CD4-positive, alpha-beta T cell treated with Interleukin-6 for 4 hours (primary cell): ENCODE measurements at regions not wholly inside any gene's neighbourhood (a gene's known extent, or its start where the extent isn't known, plus 50 kb on each side); places are given as distances from the start of the nearest gene placed in this dataset.
A peak's percentile ranks its signal among the peaks of the same experiment; 100 is the strongest.

Experiments used
- DNase-seq: peaks from one replicate; pipeline ENCODE4 v3.0.0-alpha.2; 2020; ENCODE audit warnings: mixed read lengths

- DNase-seq = no peak
These were observed 52.5 kb upstream of the PLEKHG7 start for GRCh38 chr12:92650228-92650822.

- peak; percentile 73 for DNase-seq
These were observed 53.1 kb upstream of the PLEKHG7 start for GRCh38 chr12:92649511-92650227.

GRCh38 chr12:92648242-92649031, 54.4 kb upstream of the PLEKHG7 start:
- DNase-seq = no peak

DNA sequence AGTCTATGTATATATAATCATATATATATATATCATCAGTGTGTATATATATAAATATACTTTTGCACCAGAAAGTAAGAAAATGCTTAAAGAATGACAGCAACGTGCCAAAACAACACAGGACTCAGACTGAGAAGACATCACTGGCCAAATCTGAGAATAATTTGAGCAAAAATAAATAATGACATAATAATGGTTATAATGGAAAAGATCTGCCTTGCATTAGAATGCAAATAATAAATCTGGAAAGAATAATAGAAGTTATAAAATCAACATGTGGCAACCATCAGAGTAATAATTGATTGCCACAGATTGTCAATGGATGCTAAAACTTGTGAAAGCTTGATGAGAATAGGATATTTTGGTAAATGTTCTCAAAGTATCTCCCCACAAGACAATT, 61.5 kb upstream of the PLEKHG7 start:
- no peak for DNase-seq

GRCh38 chr12:92640691-92641090, 62.1 kb upstream of the PLEKHG7 start:
- no peak for DNase-seq

DNA sequence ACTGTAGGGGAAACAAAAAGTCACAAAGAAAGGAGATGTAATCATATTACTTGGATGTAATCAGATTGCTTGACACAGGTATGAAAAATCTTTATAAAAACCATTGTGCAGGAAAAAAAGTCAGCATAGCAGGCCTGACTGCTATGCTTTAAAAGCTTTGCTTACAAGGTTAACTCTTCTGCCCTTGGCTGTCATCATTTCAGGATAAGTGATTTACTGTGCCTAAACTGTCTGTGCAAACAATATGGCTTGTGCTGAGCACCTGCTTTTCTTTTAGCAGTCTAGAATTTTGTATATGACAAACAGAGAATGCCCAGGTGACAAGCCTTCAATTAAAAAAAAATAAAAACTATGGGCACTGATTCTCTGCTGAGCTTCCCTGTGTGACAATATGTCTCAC, 63.8 kb upstream of the PLEKHG7 start:
- no peak for DNase-seq

GRCh38 chr12:92634730-92635129, 68.1 kb upstream of the PLEKHG7 start:
- no peak for DNase-seq

- DNase-seq = no peak
These were observed 68.6 kb upstream of the PLEKHG7 start for GRCh38 chr12:92634202-92634601.

DNA sequence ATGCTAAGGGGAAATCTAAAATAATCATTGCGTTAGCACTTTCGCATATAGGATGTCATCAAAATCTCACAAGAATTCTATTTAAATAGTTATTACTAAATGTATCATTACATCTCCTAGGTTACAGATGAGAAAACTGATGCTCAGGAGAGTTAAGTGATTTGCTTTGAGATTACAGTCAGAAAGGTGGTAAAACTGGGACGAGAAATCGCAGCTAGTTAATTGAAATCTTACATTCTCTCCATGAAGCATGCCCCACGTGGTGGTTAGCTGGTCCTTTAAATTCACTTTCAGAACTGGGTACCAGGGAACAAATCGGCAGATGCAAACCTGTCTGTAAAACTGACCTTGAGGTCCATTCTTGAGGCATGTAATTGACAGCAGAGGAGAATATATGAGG, 71.8 kb upstream of the PLEKHG7 start:
- no peak for DNase-seq

GRCh38 chr12:92629349-92630065, 73.3 kb upstream of the PLEKHG7 start:
- DNase-seq = no peak

DNA sequence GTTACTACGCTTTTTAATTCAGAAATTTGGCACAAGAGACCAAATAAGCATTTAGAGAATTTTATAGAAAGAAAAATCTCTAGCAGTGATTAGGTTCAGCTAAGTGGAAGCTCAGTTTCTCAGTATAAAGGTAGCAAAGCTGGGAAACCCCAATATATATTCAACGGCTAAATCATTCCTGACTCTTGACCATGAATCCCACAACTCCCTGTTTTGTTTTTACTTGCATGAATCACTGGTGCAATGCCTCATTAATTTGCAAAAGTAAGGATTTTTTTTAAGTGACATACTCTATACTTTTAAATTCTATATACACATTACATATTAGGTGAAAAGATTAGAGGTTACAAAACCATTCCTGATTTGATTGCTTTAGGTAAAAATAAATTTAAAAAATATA, 74.3 kb upstream of the PLEKHG7 start:
- DNase-seq = no peak

- no peak for DNase-seq
These were observed 75.3 kb upstream of the PLEKHG7 start for GRCh38 chr12:92627511-92627910.

GRCh38 chr12:92625639-92626310, 77.0 kb upstream of the PLEKHG7 start:
- DNase-seq = no peak

DNA sequence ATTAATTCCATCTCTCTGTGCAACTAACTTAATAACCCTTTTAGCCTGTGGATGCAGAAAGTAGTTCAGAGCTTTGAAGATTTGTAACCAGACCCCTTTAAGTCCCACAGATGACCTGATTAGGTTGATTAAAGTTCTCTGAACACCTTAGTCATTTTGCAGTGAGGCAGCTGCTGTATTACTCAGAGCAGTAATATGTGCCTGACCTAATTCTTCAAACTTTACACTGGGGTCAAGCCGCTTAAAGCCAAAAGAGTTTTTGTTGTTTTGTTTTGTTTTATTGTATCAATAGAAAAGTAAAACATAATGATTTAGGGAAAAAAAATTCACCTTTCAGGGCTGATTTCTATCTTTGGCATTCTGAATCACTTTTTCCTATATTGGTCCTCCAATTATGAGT, 78.6 kb upstream of the PLEKHG7 start:
- no peak for DNase-seq

DNA sequence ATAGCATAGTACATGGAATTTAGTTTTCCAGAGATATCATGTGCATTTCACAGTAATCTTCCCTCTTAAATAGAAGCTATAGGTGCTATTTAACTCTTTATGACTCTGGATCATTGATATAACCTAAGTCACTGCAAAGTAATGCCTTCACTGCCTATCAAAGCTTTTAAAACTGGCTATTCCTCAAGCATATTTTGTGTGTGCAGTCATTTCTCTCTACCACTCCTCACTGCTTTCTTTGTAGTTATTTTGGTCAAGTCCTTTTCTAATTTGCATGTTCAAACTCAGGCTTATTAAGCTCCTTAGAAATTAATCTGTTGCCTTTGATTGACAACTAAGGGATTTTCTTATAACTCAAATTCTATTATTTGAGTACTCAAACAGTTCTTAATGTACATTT, 79.4 kb upstream of the PLEKHG7 start:
- DNase-seq = no peak

- DNase-seq = no peak
These were observed 81.0 kb upstream of the PLEKHG7 start for GRCh38 chr12:92621833-92622232.

DNA sequence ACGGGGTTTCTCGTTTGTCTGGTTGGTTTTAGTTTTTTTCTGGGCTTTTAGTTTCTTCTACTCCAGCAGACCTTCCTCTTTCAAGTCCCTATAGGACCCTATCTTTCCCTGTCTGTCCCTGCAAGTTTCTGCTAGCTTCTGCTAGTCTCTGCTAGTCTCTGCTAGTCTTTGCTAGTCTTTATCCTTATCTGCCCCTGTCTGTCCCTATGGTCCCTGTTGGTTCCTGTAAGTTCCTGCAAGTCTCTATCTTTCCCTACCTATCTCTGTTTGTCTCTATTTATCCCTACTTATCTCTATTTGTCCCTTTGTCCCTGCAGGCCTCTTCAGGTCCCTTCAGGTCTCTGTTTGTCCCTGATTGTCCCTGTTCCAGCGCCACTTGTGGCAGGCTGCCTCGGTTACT, 81.5 kb upstream of the PLEKHG7 start:
- no peak for DNase-seq

DNA sequence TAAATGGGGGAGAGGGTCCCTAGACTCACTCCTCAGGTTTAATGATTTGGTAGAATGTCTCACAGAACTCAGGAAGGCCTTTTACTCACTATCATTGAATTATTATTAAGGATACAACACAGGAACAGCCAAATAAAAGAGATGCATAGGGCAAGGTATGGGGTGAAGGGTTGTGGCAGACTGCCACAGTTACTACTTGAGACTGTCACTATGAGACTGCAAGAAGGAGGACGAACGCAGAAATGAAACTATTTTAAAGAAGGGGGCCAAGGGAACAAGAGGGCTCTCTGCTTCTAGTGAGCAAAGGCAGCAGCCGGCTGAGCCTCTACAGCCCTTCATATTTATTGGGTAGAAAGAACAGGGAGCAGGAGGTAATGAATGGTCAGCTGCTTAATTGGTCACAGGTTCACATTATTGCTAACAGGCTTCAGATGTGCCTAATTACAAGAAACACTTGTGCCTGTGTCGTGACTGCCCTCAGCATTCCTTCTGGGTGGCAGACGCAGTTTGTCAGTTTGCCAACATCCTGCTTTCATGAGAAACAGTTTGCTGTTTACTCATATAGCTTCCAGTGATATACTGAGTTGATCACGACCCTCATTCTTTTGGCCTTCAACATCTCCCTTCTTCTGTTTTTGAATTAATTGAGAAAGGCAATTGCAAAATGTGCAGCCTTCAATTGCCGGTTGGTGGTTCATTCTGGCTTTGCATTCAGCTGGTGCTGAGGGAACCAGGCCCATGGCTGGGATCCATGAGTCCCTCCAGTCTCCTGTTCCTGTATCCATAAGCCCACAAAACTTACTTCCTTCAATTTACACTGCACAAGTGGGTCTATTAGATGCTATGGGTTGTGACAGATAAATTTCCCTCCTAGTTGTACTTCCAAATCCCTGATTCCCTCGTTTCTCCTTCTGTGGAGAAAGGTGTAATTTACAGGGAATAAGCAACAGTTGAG, 82.8 kb upstream of the PLEKHG7 start:
- DNase-seq = no peak

DNA sequence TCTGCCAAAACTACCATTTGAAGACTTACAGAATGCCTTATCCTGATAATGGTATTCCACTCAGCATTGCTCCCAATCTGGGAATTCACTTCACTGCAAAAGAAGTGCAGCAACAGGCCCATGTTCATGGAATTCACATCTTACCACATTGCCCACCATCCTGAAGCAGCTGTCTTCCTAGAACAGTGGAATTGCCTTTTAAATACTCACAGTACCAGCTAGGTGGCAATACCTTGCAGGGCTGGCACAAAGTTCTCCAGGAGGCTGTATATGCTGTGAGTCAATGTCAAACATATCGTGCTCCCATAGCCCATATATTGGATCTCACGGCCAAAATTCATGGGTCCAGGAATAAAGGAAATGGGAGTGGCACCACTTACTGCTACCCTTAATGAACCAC, 83.8 kb upstream of the PLEKHG7 start:
- DNase-seq = no peak

- no peak for DNase-seq
These were observed 87.1 kb upstream of the PLEKHG7 start for GRCh38 chr12:92615703-92616102.

DNA sequence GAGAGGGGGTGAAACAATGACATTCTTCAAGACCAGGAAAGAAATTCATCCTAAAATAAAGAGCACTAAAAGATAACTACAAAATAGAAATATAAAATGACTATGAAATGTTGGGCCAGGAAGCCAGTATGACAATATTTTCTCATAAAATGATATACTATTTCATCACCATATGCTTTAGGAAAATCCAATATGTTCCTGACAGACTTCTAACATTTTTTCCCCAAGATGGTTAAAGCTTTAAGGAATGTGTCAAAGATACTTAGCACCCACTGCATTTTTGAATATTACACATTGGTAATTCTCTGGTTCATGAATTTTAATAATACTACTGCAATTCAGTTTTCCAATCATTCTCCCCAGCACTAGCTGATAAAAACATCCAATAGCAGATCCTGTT, 87.7 kb upstream of the PLEKHG7 start:
- no peak for DNase-seq

GRCh38 chr12:92614502-92614901, 88.3 kb upstream of the PLEKHG7 start:
- DNase-seq = no peak
